Common myeloid progenitor, CD34-positive (primary cell): ENCODE measurements at regions not wholly inside any gene's neighbourhood (a gene's known extent, or its start where the extent isn't known, plus 50 kb on each side); places are given as distances from the start of the nearest gene placed in this dataset.

ENCODE experiments used
- CTCF ChIA-PET: fragments of 350-600 bp; sonication (Branson Sonifier 250); formaldehyde crosslinking; loops from one replicate; lab custom pipeline; 2021; ENCODE audit warnings: antibody characterized with exemption; lab: Charles Lee
- POLR2A ChIA-PET: fragments of 350-600 bp; sonication (Branson Sonifier 250); formaldehyde crosslinking; loops from one replicate; lab custom pipeline; 2021; ENCODE audit warnings: antibody characterized with exemption; lab: Charles Lee
- DNase-seq, 3 donors: peaks; one replicate each; pipeline versions ENCODE4 v3.0.0 to v3.0.0-alpha.2; 2013
- H3K27ac ChIP-seq, 2 experiments: 1 replicate in 1 of 2; 2 replicates in 1 of 2; pipeline ENCODE4 v1.7.0; 2013; ENCODE audit warnings: inconsistent platforms in 2 of 2, low read length in 2 of 2, mild to moderate bottlenecking in 2 of 2, low read depth in 1 of 2, moderate library complexity in 1 of 2; ENCODE audit not compliant: severe bottlenecking in 2 of 2, insufficient read depth in 1 of 2, poor library complexity in 1 of 2
- H3K27me3 ChIP-seq, 5 experiments: replicated peaks in 2 of 5; 1 replicate in 3 of 5; 2 replicates in 2 of 5; pipeline versions ENCODE4 v1.6.1 to v1.7.0; 2013; ENCODE audit warnings: low read length in 4 of 5, mild to moderate bottlenecking in 2 of 5, moderate library complexity in 2 of 5, inconsistent platforms in 1 of 5; ENCODE audit not compliant: insufficient read depth in 5 of 5, control insufficient read depth in 4 of 5
- H3K36me3 ChIP-seq, 4 experiments: 1 replicate in 2 of 4; 2 replicates in 2 of 4; pipeline versions ENCODE4 v1.6.1 to v1.7.0; 2013; ENCODE audit warnings: low read length in 3 of 4, control low read depth in 1 of 4, mild to moderate bottlenecking in 1 of 4; ENCODE audit not compliant: control insufficient read depth in 4 of 4, insufficient read depth in 4 of 4
- H3K4me1 ChIP-seq, 4 experiments: 1 replicate in 3 of 4; 2 replicates in 1 of 4; pipeline versions ENCODE4 v1.6.1 to v1.7.1; 2013; ENCODE audit warnings: low read length in 3 of 4, mild to moderate bottlenecking in 3 of 4, control low read depth in 1 of 4, inconsistent platforms in 1 of 4, moderate library complexity in 1 of 4; ENCODE audit not compliant: control insufficient read depth in 4 of 4, insufficient read depth in 4 of 4; ENCODE audit errors: control extremely low read depth in 1 of 4
- H3K4me3 ChIP-seq, 7 experiments: 1 replicate in 4 of 7; 2 replicates in 3 of 7; pipeline versions ENCODE4 v1.5.1 to v1.7.0; 2013; ENCODE audit warnings: mild to moderate bottlenecking in 7 of 7, low read length in 6 of 7, moderate library complexity in 6 of 7, inconsistent platforms in 2 of 7, low read depth in 2 of 7, control low read depth in 1 of 7; ENCODE audit not compliant: insufficient read depth in 4 of 7, control insufficient read depth in 1 of 7; ENCODE audit errors: extremely low read depth in 1 of 7
- H3K9me3 ChIP-seq, 5 experiments: 1 replicate in 4 of 5; 2 replicates in 1 of 5; pipeline versions ENCODE4 v1.6.1 to v1.7.1; 2013; ENCODE audit warnings: low read length in 4 of 5, mild to moderate bottlenecking in 2 of 5, inconsistent platforms in 1 of 5, low read depth in 1 of 5, moderate library complexity in 1 of 5; ENCODE audit not compliant: control insufficient read depth in 4 of 5, insufficient read depth in 2 of 5; ENCODE audit errors: control extremely low read depth in 1 of 5
- WGBS: methylation state at CpG from one replicate; pipeline ENCODE4 v1.1.5; 2013; ENCODE audit not compliant: insufficient coverage; 5-methylcytosine and 5-hydroxymethylcytosine counted together

- POLR2A ChIA-PET: no interaction called here
- Histone ChIP-seq H3K36me3 (no peaks in the 10 kb centered on the region), H3K4me3 (no peak overlapping the region), H3K4me1 (peaks cover 0 to 6% (median 0%) of the 10 kb centered on the region in 4 experiments), H3K9me3 (no peaks in the 10 kb centered on the region), H3K27ac (no peak overlapping the region), H3K27me3 (no peaks in the 10 kb centered on the region)
- peak in 1 of 3 donors; percentile 18 for DNase-seq
- CTCF ChIA-PET: interaction anchor here (6.2 kb wide), 1 partner anchor 7 kb away, joined by 24 read pairs; no protein-coding TSS in a partner anchor
- 97% methylated on average over 17 of the region's 20 CpGs for WGBS
Observed at GRCh38 chr14:89540009-89540829, 123.2 kb upstream of the FOXN3 start.

DNA sequence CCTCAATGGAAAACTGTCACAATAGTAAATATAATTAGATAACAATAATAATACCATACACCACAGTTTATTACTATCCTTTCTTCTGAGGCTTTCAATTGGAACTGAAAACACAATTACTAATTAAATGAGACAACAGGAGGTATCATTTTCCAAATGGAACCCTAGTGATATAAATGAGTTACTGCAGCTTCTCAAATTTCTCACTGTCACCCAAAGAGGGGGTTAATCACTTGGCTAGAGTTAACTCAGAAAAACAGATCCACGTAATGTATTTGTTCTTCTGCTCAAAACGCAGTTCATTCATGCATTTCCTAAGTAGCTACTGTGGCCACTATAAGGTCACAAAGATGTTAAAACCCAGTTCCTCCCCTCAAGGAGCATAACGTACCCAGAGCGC lies 120.9 kb upstream of the FOXN3 start:
- no peak overlapping the region for H3K27ac ChIP-seq
- peaks cover 0 to 3% (median 0%) of the 10 kb centered on the region in 4 experiments for H3K36me3 ChIP-seq
- POLR2A ChIA-PET: no interaction called here
- no peaks in the 10 kb centered on the region for H3K27me3 ChIP-seq
- DNase-seq: no peak
- peaks cover 0 to 3% (median 0%) of the 10 kb centered on the region in 4 experiments for H3K4me1 ChIP-seq
- CTCF ChIA-PET: no interaction called here
- 97% methylated on average over 4 of the region's 4 CpGs for WGBS
- H3K9me3 ChIP-seq: no peaks in the 10 kb centered on the region
- no peak overlapping the region for H3K4me3 ChIP-seq

DNA sequence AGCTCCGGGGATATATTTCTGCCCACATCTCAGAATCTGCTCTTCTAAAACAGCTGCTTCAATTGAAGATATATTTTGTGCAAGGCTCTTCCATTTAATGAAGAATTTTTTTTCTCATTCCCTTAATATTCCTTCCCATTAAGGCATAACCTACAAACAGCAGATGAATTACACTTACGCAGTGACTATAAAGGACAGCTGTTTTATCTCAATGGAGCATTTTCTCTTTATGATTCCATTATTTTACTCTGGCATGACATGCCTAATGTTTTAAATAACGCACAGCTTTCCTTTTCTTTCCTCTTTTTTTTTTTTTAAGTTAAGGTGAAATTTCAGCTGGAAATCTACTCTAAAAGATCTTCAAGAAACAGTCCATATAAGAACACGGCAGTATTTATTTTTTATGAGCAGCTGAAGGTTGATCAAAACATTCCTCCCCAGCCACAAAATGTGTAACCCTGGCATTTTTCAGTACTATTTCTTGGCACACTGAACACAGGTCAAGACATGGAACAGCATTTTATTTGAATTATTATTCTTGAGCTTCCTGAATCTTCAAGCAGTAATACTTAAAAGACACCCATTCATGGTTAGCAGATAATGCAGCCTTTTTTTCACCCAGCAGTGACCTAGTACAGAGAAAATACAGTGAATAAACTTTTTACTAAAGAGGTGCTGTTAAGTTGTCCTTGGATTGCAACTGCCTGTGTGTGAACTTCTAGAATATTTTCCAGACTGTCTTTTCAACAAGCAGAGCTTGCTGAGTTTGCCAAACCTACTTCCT lies 118.1 kb upstream of the FOXN3 start:
- Histone ChIP-seq H3K27me3 (no peaks in the 10 kb centered on the region), H3K4me1 (no peaks in the 10 kb centered on the region), H3K36me3 (peaks cover 0 to 3% (median under 1%) of the 10 kb centered on the region in 4 experiments), H3K27ac (no peak overlapping the region), H3K4me3 (no peak overlapping the region), H3K9me3 (peaks cover 0 to 3% (median 0%) of the 10 kb centered on the region in 5 experiments)
- CTCF ChIA-PET: interaction anchor here (1.3 to 4.2 kb wide), 2 partner anchors 9 to 508 kb away, joined by 3 to 24 read pairs; no protein-coding TSS in a partner anchor
- POLR2A ChIA-PET: interaction anchor here (0.6 to 0.9 kb wide), 2 partner anchors 16 to 18 kb away, joined by 3 read pairs; no protein-coding TSS in a partner anchor
- DNase-seq: no peak
- WGBS: 94% methylated on average over 2 of the region's 4 CpGs

DNA sequence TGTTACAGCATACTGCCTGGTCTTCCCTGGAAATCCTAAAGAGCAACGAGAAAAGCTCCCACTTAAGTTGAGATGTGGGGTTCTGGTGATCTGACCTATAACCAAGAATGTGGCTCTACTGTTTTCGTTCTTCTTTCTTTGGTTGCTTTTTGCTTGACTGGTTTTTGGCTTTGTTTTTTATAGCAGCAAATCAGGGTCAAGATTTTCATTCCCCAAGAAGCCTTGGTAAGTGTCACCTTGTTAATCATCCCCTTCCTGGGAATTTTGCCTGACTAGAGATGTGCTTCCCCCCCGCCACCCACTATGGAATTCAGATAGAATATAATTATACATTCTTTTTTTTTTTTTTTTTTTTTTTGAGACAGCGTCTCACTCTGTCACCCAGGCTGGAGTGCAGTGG lies 116.7 kb upstream of the FOXN3 start:
- DNase-seq: no peak
- H3K27ac ChIP-seq: no peak overlapping the region
- ChIA-PET POLR2A (no interaction called here), CTCF (interaction anchor here (0.9 to 4.2 kb wide), 2 partner anchors 10 to 15 kb away, joined by 4 to 24 read pairs; no protein-coding TSS in a partner anchor)
- H3K4me3 ChIP-seq: no peak overlapping the region
- 100% methylated on average over 1 of the region's 4 CpGs for WGBS
- H3K27me3 ChIP-seq: no peaks in the 10 kb centered on the region
- peaks cover 0 to 3% (median 0%) of the 10 kb centered on the region in 5 experiments for H3K9me3 ChIP-seq
- no peaks in the 10 kb centered on the region for H3K4me1 ChIP-seq
- H3K36me3 ChIP-seq: peaks cover 0 to 4% (median 1%) of the 10 kb centered on the region in 4 experiments

DNA sequence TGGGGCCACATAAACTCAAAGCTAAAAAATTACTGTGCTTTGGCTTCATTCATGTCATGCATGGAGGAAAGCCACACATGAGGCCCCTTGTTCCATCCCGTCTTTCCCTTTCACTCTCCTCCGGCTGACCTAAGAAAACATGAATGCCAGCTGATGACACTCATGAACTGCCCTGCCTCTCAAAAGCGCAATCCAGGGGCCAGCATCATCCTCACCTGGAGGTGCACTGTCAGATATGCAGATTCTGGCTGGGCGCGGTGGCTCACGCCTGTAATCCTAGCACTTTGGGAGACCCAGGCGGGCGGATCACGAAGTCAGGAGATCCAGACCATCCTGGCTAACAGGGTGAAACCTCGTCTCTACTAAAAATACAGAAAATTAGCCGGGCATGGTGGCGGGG lies 116.1 kb upstream of the FOXN3 start:
- no peaks in the 10 kb centered on the region for H3K4me1 ChIP-seq
- no peak overlapping the region for H3K4me3 ChIP-seq
- DNase-seq: no peak
- no peaks in the 10 kb centered on the region for H3K27me3 ChIP-seq
- CTCF ChIA-PET: interaction anchor here (0.9 to 4.2 kb wide), 3 partner anchors 11 to 23 kb away, joined by 4 to 24 read pairs (median 4); no protein-coding TSS in a partner anchor
- H3K27ac ChIP-seq: no peak overlapping the region
- 95% methylated on average over 9 of the region's 12 CpGs for WGBS
- peaks cover 0 to 4% (median 1%) of the 10 kb centered on the region in 4 experiments for H3K36me3 ChIP-seq
- peaks cover 0 to 3% (median 0%) of the 10 kb centered on the region in 5 experiments for H3K9me3 ChIP-seq
- POLR2A ChIA-PET: no interaction called here

GRCh38 chr14:89531661-89532335 lies 114.8 kb upstream of the FOXN3 start:
- H3K9me3 ChIP-seq: peaks cover 0 to 4% (median 0%) of the 10 kb centered on the region in 5 experiments
- CTCF ChIA-PET: interaction anchor here (1.0 to 4.2 kb wide), 5 partner anchors 12 to 491 kb away, joined by 3 to 24 read pairs (median 3); no protein-coding TSS in a partner anchor
- no peak for DNase-seq
- WGBS: 96% methylated on average over 7 of the region's 9 CpGs
- no peaks in the 10 kb centered on the region for H3K27me3 ChIP-seq
- POLR2A ChIA-PET: interaction anchor here (0.5 kb wide), 1 partner anchor 140 kb away, joined by 3 read pairs; no protein-coding TSS in a partner anchor
- H3K4me1 ChIP-seq: no peaks in the 10 kb centered on the region
- H3K4me3 ChIP-seq: no peak overlapping the region
- H3K36me3 ChIP-seq: peaks cover 0 to 4% (median 1%) of the 10 kb centered on the region in 4 experiments
- no peak overlapping the region for H3K27ac ChIP-seq
